ENCODE measurements at regions not wholly inside any gene's neighbourhood (a gene's known extent, or its start where the extent isn't known, plus 50 kb on each side); places are given as distances from the start of the nearest gene placed in this dataset.
"Not testable (repeated sequence)": the region's sequence is repeated elsewhere in the genome, so short reads cannot be mapped to it uniquely, and the experiment has no call there.

DNA sequence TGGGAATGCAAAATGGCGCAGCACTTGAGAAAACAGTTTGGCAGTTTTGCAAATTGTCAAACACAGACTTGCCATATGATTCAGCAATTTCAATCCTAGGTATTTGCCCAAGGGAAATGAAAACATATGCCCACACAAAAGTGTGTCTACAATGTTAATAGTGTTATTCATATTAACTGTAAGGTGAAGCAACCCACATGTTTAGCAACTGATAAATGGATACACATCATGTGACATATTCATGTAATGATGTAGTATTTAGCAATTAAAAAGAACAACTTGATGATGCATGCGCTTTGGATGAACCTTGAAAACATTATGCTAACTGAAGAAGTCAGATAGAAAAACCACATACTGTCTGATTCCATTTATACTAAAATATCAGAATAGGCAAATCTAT is 539.0 kb upstream of the PPP2R3A start:
- Histone ChIP-seq H3K36me3 (replicated peaks in 1 of 2; ENCODE audit: control insufficient read depth in 1 of 2, insufficient read depth in 2 of 2, low read length in 2 of 2) (no peaks in the 10 kb centered on the region), H3K9ac (ENCODE audit: insufficient read depth, low read length, poor library complexity, severe bottlenecking) (no peak overlapping the region), H3K4me1 (ENCODE audit: control insufficient read depth in 1 of 2, insufficient read depth in 2 of 2, low read length in 2 of 2) (no peaks in the 10 kb centered on the region), H3K79me2 (ENCODE audit: insufficient read depth, low read length) (no peaks in the 10 kb centered on the region), H3K27ac (ENCODE audit: low read depth in 1 of 2, low read length in 2 of 2) (no peak overlapping the region), H3K9me3 (replicated peaks in 1 of 2; ENCODE audit: control insufficient read depth in 1 of 2, insufficient read depth in 1 of 2, low read length in 2 of 2) (peaks cover 0 to 9% of the 10 kb centered on the region in 2 donors), H3K4me3 (replicated peaks in 1 of 3; ENCODE audit: low read depth in 2 of 3, low read length in 3 of 3) (no peak overlapping the region), H3K27me3 (ENCODE audit: control insufficient read depth in 2 of 2, insufficient read depth in 2 of 2, low read length in 2 of 2) (no peaks in the 10 kb centered on the region), H3K4me2 (replicated peaks; ENCODE audit: extremely low read depth, low read length, poor library complexity, severe bottlenecking) (no peak overlapping the region), H2AFZ (ENCODE audit: insufficient read depth, low read depth, low read length, poor library complexity, severe bottlenecking) (no peak overlapping the region), H4K20me1 (ENCODE audit: insufficient read depth, low read length) (no peaks in the 10 kb centered on the region)
- Mint-ChIP-seq H3K36me3 (no peaks in the 10 kb centered on the region), H3K27me3 (ENCODE audit: low read depth in 3 of 3) (peaks cover 0 to 2% (median 0%) of the 10 kb centered on the region in 3 donors), H3K9me3 (peaks cover 0 to 7% (median 3%) of the 10 kb centered on the region in 7 donors), H3K27ac (no peak overlapping the region), H3K4me3 (no peak overlapping the region), H3K4me1 (no peaks in the 10 kb centered on the region)
- DNase-seq: no peak
- WGBS (ENCODE audit: insufficient coverage): 100% methylated on average over 1 of the region's 2 CpGs
- intact Hi-C loops (cut with micrococcal nuclease): no loop called here
- TF ChIP-seq, protein P1, sequence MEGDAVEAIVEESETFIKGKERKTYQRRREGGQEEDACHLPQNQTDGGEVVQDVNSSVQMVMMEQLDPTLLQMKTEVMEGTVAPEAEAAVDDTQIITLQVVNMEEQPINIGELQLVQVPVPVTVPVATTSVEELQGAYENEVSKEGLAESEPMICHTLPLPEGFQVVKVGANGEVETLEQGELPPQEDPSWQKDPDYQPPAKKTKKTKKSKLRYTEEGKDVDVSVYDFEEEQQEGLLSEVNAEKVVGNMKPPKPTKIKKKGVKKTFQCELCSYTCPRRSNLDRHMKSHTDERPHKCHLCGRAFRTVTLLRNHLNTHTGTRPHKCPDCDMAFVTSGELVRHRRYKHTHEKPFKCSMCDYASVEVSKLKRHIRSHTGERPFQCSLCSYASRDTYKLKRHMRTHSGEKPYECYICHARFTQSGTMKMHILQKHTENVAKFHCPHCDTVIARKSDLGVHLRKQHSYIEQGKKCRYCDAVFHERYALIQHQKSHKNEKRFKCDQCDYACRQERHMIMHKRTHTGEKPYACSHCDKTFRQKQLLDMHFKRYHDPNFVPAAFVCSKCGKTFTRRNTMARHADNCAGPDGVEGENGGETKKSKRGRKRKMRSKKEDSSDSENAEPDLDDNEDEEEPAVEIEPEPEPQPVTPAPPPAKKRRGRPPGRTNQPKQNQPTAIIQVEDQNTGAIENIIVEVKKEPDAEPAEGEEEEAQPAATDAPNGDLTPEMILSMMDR (IDR thresholded peaks at IDR 0.05): no peak

DNA sequence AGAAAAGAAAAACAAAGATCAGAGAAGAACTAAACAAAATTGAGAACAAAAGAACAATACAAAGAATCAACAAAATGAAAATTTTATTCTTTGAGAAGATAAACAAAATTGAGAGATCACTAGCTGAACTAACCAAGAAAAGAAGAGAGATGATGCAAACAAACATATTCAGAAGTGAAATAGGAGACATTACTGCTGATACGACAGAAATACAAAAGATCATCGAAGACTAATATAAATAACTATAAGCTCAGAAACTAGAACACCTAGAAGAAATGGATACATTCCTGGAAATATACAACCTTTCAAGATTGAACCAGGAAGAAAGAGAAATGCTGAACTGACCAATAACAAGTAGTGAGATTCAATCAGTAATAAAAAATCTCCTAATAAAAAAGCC is 533.1 kb upstream of the PPP2R3A start:
- Mint-ChIP-seq H3K4me1 (no peaks in the 10 kb centered on the region), H3K27me3 (ENCODE audit: low read depth in 3 of 3) (no peaks in the 10 kb centered on the region), H3K27ac (no peak overlapping the region), H3K4me3 (no peak overlapping the region), H3K36me3 (no peaks in the 10 kb centered on the region), H3K9me3 (peaks cover 0 to 5% (median 2%) of the 10 kb centered on the region in 7 donors)
- no CpG with 5 or more reads among the region's 2 CpGs for WGBS (ENCODE audit: insufficient coverage)
- H2AFZ ChIP-seq (ENCODE audit: insufficient read depth, low read depth, low read length, poor library complexity, severe bottlenecking): no peak overlapping the region
- no peaks in the 10 kb centered on the region for H3K27me3 ChIP-seq (ENCODE audit: control insufficient read depth in 2 of 2, insufficient read depth in 2 of 2, low read length in 2 of 2)
- no peaks in the 10 kb centered on the region for H3K36me3 ChIP-seq (replicated peaks in 1 of 2; ENCODE audit: control insufficient read depth in 1 of 2, insufficient read depth in 2 of 2, low read length in 2 of 2)
- H4K20me1 ChIP-seq (ENCODE audit: insufficient read depth, low read length): no peaks in the 10 kb centered on the region
- no peaks in the 10 kb centered on the region for H3K4me1 ChIP-seq (ENCODE audit: control insufficient read depth in 1 of 2, insufficient read depth in 2 of 2, low read length in 2 of 2)
- no peak overlapping the region for H3K9ac ChIP-seq (ENCODE audit: insufficient read depth, low read length, poor library complexity, severe bottlenecking)
- intact Hi-C loops (cut with micrococcal nuclease): no loop called here
- H3K4me3 ChIP-seq (replicated peaks in 1 of 3; ENCODE audit: low read depth in 2 of 3, low read length in 3 of 3): no peak overlapping the region
- TF ChIP-seq, protein P1 (IDR thresholded peaks at IDR 0.05): no peak
- no peak for DNase-seq
- H3K27ac ChIP-seq (ENCODE audit: low read depth in 1 of 2, low read length in 2 of 2): no peak overlapping the region
- H3K9me3 ChIP-seq (replicated peaks in 1 of 2; ENCODE audit: control insufficient read depth in 1 of 2, insufficient read depth in 1 of 2, low read length in 2 of 2): peaks cover 0 to 7% of the 10 kb centered on the region in 2 donors
- no peak overlapping the region for H3K4me2 ChIP-seq (replicated peaks; ENCODE audit: extremely low read depth, low read length, poor library complexity, severe bottlenecking)
- H3K79me2 ChIP-seq (ENCODE audit: insufficient read depth, low read length): no peaks in the 10 kb centered on the region

DNA sequence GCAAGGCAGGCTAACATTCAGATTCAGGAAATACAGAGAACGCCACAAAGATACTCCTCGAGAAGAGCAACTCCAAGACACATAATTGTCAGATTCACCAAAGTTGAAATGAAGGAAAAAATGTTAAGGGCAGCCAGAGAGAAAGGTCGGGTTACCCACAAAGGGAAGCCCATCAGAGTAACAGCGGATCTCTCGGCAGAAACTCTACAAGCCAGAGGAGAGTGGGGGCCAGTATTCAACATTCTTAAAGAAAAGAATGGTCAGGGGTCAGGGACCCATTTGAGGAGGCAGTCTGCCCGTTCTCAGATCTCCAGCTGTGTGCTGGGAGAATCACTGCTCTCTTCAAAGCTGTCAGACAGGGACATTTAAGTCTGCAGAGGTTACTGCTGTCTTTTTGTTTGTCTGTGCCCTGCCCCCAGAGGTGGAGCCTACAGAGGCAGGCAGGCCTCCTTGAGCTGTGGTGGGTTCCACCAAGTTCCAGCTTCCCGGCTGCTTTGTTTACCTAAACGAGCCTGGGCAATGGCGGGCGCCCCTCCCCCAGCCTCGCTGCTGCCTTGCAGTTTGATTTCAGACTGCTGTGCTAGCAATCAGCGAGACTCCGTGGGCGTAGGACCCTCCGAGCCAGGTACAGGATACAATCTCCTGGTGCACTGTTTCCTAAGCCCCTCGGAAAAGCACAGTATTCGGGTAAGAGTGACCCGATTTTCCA is 526.5 kb upstream of the PPP2R3A start:
- H3K36me3 ChIP-seq (replicated peaks in 1 of 2; ENCODE audit: control insufficient read depth in 1 of 2, insufficient read depth in 2 of 2, low read length in 2 of 2); H3K9ac ChIP-seq (ENCODE audit: insufficient read depth, low read length, poor library complexity, severe bottlenecking); H3K27ac ChIP-seq (ENCODE audit: low read depth in 1 of 2, low read length in 2 of 2); H3K9me3 Mint-ChIP-seq; H3K27me3 ChIP-seq (ENCODE audit: control insufficient read depth in 2 of 2, insufficient read depth in 2 of 2, low read length in 2 of 2); H4K20me1 ChIP-seq (ENCODE audit: insufficient read depth, low read length); intact Hi-C loops (cut with micrococcal nuclease); H3K27ac Mint-ChIP-seq; H3K4me2 ChIP-seq (replicated peaks; ENCODE audit: extremely low read depth, low read length, poor library complexity, severe bottlenecking); DNase-seq; H3K4me1 Mint-ChIP-seq; H3K4me1 ChIP-seq (ENCODE audit: control insufficient read depth in 1 of 2, insufficient read depth in 2 of 2, low read length in 2 of 2); H2AFZ ChIP-seq (ENCODE audit: insufficient read depth, low read depth, low read length, poor library complexity, severe bottlenecking); H3K4me3 ChIP-seq (replicated peaks in 1 of 3; ENCODE audit: low read depth in 2 of 3, low read length in 3 of 3); H3K36me3 Mint-ChIP-seq; H3K27me3 Mint-ChIP-seq (ENCODE audit: low read depth in 3 of 3); H3K79me2 ChIP-seq (ENCODE audit: insufficient read depth, low read length); H3K9me3 ChIP-seq (replicated peaks in 1 of 2; ENCODE audit: control insufficient read depth in 1 of 2, insufficient read depth in 1 of 2, low read length in 2 of 2): not testable (repeated sequence)
- 84% methylated on average over 12 of the region's 18 CpGs for WGBS (ENCODE audit: insufficient coverage)
- peak overlapping the region in 1 of 2 donors; percentile 41 for H3K4me3 Mint-ChIP-seq
